Heart left ventricle (tissue), 13 donors: ENCODE measurements at regions not wholly inside any gene's neighbourhood (a gene's known extent, or its start where the extent isn't known, plus 50 kb on each side); places are given as distances from the start of the nearest gene placed in this dataset.

Experiments used
- POLR2A ChIP-seq, 2 donors: fragments of 450-650 bp; IDR thresholded peaks; one replicate each; pipeline ENCODE4 v1.6.1; 2017; ENCODE audit warnings: antibody characterized with exemption in 2 of 2, mild to moderate bottlenecking in 2 of 2, moderate library complexity in 2 of 2
- TF ChIP-seq, protein P1 (sequence below), 12 donors: fragments of 200-600 bp; sonication (generic) in 4 of 12; IDR thresholded peaks; one replicate each; pipeline versions ENCODE4 v1.5.0 to v1.8.0; 2018 to 2022; ENCODE audit warnings: antibody characterized with exemption in 12 of 12, mild to moderate bottlenecking in 5 of 12
- donor health status: ischemic (EF 13 %, LVEDD 7.1; RV severe dilation, severe dysfunction).
- donor health status: DM: no; HTN: yes; CAD: no.
- donor health status: DM: no; HTN: no; CAD: no.
- donor health status: ischemic (EF 25% LVEDD 6.9; RV normal size, moderate dysfunction).
- donor health status: ischemic (EF 25% LVEDD 5.7; RV mildly dilated, moderate dysfunction).
- donor health status: ischemic (EF 35%, LVEDD 5.7; RV mildly dilated, moderate dysfunction).
- donor health status: nonischemic (EF 11% LVEDD 7.7; RV severe dilation, severe dysfunction).
- donor health status: DM: yes; HTN: yes; CAD: no.
- donor health status: PGD.
- donor health status: ischemic (EF 29% LVEDD 5.4; RV normal size, mild dysfunction).
- donor health status: nonischemic (EF 23%, LVEDD 6.1; RV moderate dilation, normal function).

DNA sequence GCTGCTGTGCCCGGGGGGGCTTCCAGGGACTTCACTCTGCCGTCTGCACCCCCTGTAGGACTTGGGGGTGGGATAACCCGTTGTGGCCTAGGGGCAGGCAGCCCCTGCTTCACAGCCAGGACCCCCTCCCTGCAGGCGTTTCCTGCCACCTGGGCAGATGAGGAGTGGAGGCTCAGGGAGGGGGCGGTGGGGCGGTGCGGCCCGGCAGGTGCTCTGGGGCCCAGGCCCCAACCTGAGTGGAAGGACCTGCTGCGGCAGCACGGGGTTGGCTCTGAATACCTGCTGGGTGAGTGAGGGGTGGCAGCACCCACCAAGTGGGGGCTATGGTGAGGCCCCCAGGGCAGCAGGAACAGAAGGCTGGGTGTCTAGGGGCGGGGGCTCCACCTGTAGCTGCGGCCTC, 78.6 kb upstream of the TTC34 start:
- no peak for TF ChIP-seq POLR2A (IDR thresholded peaks at IDR 0.05)
- TF ChIP-seq, protein P1, sequence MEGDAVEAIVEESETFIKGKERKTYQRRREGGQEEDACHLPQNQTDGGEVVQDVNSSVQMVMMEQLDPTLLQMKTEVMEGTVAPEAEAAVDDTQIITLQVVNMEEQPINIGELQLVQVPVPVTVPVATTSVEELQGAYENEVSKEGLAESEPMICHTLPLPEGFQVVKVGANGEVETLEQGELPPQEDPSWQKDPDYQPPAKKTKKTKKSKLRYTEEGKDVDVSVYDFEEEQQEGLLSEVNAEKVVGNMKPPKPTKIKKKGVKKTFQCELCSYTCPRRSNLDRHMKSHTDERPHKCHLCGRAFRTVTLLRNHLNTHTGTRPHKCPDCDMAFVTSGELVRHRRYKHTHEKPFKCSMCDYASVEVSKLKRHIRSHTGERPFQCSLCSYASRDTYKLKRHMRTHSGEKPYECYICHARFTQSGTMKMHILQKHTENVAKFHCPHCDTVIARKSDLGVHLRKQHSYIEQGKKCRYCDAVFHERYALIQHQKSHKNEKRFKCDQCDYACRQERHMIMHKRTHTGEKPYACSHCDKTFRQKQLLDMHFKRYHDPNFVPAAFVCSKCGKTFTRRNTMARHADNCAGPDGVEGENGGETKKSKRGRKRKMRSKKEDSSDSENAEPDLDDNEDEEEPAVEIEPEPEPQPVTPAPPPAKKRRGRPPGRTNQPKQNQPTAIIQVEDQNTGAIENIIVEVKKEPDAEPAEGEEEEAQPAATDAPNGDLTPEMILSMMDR (IDR thresholded peaks at IDR 0.05) = no peak
